CD14-positive monocyte (primary cell): ENCODE measurements at regions not wholly inside any gene's neighbourhood (a gene's known extent, or its start where the extent isn't known, plus 50 kb on each side); places are given as distances from the start of the nearest gene placed in this dataset.

Source experiments
- DNase-seq, 3 donors: peaks; one replicate each; pipeline ENCODE4 v3.0.0-alpha.2; 2011 to 2022
- H2AFZ ChIP-seq: 2 replicates; pipeline ENCODE4 v1.6.0; 2012; ENCODE audit warnings: mild to moderate bottlenecking, low read depth, low read length, inconsistent platforms; ENCODE audit not compliant: insufficient read depth, poor library complexity, severe bottlenecking
- H3K27ac ChIP-seq, 2 donors: 1 replicate in 1 of 2; 2 replicates in 1 of 2; pipeline ENCODE4 v1.5.1; 2012 to 2013; ENCODE audit warnings: low read length in 2 of 2, control low read depth in 1 of 2, inconsistent platforms in 1 of 2, low read depth in 1 of 2, mild to moderate bottlenecking in 1 of 2
- H3K27me3 ChIP-seq, 2 donors: one replicate each; pipeline versions ENCODE4 v1.6.0 to v1.6.1; 2011 to 2013; ENCODE audit warnings: low read length in 2 of 2; ENCODE audit not compliant: control insufficient read depth in 2 of 2, insufficient read depth in 2 of 2
- H3K36me3 ChIP-seq, 2 donors: replicated peaks in 1 of 2; 1 replicate in 1 of 2; 2 replicates in 1 of 2; pipeline versions ENCODE4 v1.5.1 to v1.6.1; 2012 to 2013; ENCODE audit warnings: low read length in 2 of 2, control low read depth in 1 of 2, inconsistent platforms in 1 of 2, mild to moderate bottlenecking in 1 of 2; ENCODE audit not compliant: insufficient read depth in 2 of 2, control insufficient read depth in 1 of 2
- H3K4me1 ChIP-seq, 2 donors: 1 replicate in 1 of 2; 2 replicates in 1 of 2; pipeline versions ENCODE4 v1.5.1 to v1.6.1; 2012 to 2013; ENCODE audit warnings: low read length in 2 of 2, control low read depth in 1 of 2, inconsistent platforms in 1 of 2, mild to moderate bottlenecking in 1 of 2, moderate library complexity in 1 of 2; ENCODE audit not compliant: insufficient read depth in 2 of 2, control insufficient read depth in 1 of 2
- H3K4me2 ChIP-seq: replicated peaks from 2 replicates; pipeline ENCODE3; 2012; ENCODE audit warnings: low read length, moderate library complexity, mild to moderate bottlenecking; ENCODE audit not compliant: poor library complexity, severe bottlenecking; ENCODE audit errors: extremely low read depth
- H3K4me3 ChIP-seq, 3 experiments: fragments of 200-600 bp in 1 of 3; sonication (generic) in 1 of 3; replicated peaks in 1 of 3; 1 replicate in 2 of 3; 2 replicates in 1 of 3; pipeline ENCODE4 v1.5.1; 2011 to 2013; ENCODE audit warnings: low read length in 3 of 3, mild to moderate bottlenecking in 3 of 3, control low read depth in 2 of 3, low read depth in 2 of 3, inconsistent platforms in 1 of 3, moderate library complexity in 1 of 3
- H3K79me2 ChIP-seq: 2 replicates; pipeline ENCODE4 v1.6.0; 2012; ENCODE audit warnings: mild to moderate bottlenecking, control low read depth, inconsistent platforms, low read length, moderate library complexity; ENCODE audit not compliant: insufficient read depth
- H3K9ac ChIP-seq: 2 replicates; pipeline ENCODE4 v1.6.0; 2017; ENCODE audit warnings: low read length, mild to moderate bottlenecking; ENCODE audit not compliant: insufficient read depth, poor library complexity, severe bottlenecking
- H3K9me3 ChIP-seq, 2 donors: replicated peaks in 1 of 2; 1 replicate in 1 of 2; 2 replicates in 1 of 2; pipeline versions ENCODE4 v1.5.1 to v1.6.1; 2012 to 2013; ENCODE audit warnings: low read length in 2 of 2, control low read depth in 1 of 2; ENCODE audit not compliant: control insufficient read depth in 1 of 2, insufficient read depth in 1 of 2
- H4K20me1 ChIP-seq: 2 replicates; pipeline ENCODE4 v1.6.0; 2012; ENCODE audit warnings: mild to moderate bottlenecking, low read length, control low read depth, moderate library complexity; ENCODE audit not compliant: insufficient read depth
- H3K27ac Mint-ChIP-seq, 7 donors: one replicate each; pipeline ENCODE4 v1.8.0; 2020; ENCODE audit warnings: mild to moderate bottlenecking in 7 of 7, mixed read lengths in 7 of 7, moderate library complexity in 6 of 7, inconsistent platforms in 2 of 7
- H3K27me3 Mint-ChIP-seq, 3 donors: one replicate each; pipeline ENCODE4 v1.8.0; 2021 to 2022; ENCODE audit warnings: low read depth in 3 of 3, mild to moderate bottlenecking in 3 of 3, mixed read lengths in 3 of 3, moderate library complexity in 3 of 3, inconsistent platforms in 1 of 3
- H3K36me3 Mint-ChIP-seq, 2 donors: one replicate each; pipeline ENCODE4 v1.8.0; 2020; ENCODE audit warnings: mixed read lengths in 2 of 2, inconsistent platforms in 1 of 2, mild to moderate bottlenecking in 1 of 2
- H3K4me1 Mint-ChIP-seq: one replicate; pipeline ENCODE4 v1.8.0; 2020; ENCODE audit warnings: mild to moderate bottlenecking, mixed read lengths
- H3K4me3 Mint-ChIP-seq, 2 donors: one replicate each; pipeline ENCODE4 v1.8.0; 2020; ENCODE audit warnings: mild to moderate bottlenecking in 2 of 2, mixed read lengths in 2 of 2, moderate library complexity in 1 of 2
- H3K9me3 Mint-ChIP-seq, 7 donors: one replicate each; pipeline ENCODE4 v1.8.0; 2020 to 2022; ENCODE audit warnings: mixed read lengths in 7 of 7, mild to moderate bottlenecking in 6 of 7, moderate library complexity in 6 of 7, inconsistent platforms in 2 of 7
- WGBS: methylation state at CpG from one replicate; pipeline ENCODE4 v1.1.5; 2013; ENCODE audit warnings: missing lambda C conversion rate; ENCODE audit not compliant: insufficient coverage; 5-methylcytosine and 5-hydroxymethylcytosine counted together
- intact Hi-C, 2 donors: fragments of 100-400 bp; cut with micrococcal nuclease; formaldehyde crosslinking; loops; one replicate each; pipeline versions ENCODE4 v1.15.0 to v1.15.1; 2023
- TF ChIP-seq, protein P1 (sequence below): fragments of 200-600 bp; IDR thresholded peaks from one replicate; pipeline ENCODE4 v1.8.0; 2022; ENCODE audit warnings: antibody characterized with exemption, mild to moderate bottlenecking

DNA sequence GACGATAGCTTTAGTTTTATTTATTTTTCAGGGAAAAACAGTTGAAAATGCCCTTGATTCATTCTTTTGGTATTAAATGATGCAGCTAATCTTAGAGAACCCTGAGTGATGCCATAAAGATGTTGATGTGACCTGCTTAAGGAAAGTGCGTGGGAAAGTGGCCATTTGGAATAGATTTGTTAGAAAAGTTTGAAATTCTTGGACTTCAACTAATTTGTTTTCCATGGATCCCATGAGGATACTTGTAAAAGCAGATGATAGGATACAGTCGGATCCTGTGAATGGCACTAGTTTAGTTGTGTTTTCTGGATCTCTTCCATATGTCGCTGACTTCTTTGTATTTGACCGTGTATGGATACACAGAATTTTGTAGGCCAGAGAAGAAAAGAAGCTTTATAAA lies 69.0 kb downstream of the SEPTIN7 start:
- no peak overlapping the region for H3K4me3 Mint-ChIP-seq
- no peaks in the 10 kb centered on the region for H3K9me3 Mint-ChIP-seq
- peaks cover 45 to 64% of the 10 kb centered on the region in 2 donors for H3K36me3 Mint-ChIP-seq
- H3K36me3 ChIP-seq = peaks cover 45 to 75% of the 10 kb centered on the region in 2 donors
- H3K27ac ChIP-seq = peak overlapping the region in 1 of 2 donors; percentile 50
- WGBS = 100% methylated on average over 1 of the region's 5 CpGs
- no peaks in the 10 kb centered on the region for H3K27me3 Mint-ChIP-seq
- peaks cover 18% of the 10 kb centered on the region for H4K20me1 ChIP-seq
- H3K4me3 ChIP-seq = no peak overlapping the region
- peaks cover 2 to 8% of the 10 kb centered on the region in 2 donors for H3K4me1 ChIP-seq
- no peaks in the 10 kb centered on the region for H3K27me3 ChIP-seq
- no peaks in the 10 kb centered on the region for H3K9me3 ChIP-seq
- H3K79me2 ChIP-seq = peaks cover 18% of the 10 kb centered on the region
- no peak overlapping the region for H3K9ac ChIP-seq
- no peak overlapping the region for H3K4me2 ChIP-seq
- no peak overlapping the region for H3K27ac Mint-ChIP-seq
- no peak overlapping the region for H2AFZ ChIP-seq
- no peak for DNase-seq
- TF ChIP-seq, protein P1, sequence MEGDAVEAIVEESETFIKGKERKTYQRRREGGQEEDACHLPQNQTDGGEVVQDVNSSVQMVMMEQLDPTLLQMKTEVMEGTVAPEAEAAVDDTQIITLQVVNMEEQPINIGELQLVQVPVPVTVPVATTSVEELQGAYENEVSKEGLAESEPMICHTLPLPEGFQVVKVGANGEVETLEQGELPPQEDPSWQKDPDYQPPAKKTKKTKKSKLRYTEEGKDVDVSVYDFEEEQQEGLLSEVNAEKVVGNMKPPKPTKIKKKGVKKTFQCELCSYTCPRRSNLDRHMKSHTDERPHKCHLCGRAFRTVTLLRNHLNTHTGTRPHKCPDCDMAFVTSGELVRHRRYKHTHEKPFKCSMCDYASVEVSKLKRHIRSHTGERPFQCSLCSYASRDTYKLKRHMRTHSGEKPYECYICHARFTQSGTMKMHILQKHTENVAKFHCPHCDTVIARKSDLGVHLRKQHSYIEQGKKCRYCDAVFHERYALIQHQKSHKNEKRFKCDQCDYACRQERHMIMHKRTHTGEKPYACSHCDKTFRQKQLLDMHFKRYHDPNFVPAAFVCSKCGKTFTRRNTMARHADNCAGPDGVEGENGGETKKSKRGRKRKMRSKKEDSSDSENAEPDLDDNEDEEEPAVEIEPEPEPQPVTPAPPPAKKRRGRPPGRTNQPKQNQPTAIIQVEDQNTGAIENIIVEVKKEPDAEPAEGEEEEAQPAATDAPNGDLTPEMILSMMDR = no peak
- peaks cover 10% of the 10 kb centered on the region for H3K4me1 Mint-ChIP-seq
- intact Hi-C loops = no loop called here

DNA sequence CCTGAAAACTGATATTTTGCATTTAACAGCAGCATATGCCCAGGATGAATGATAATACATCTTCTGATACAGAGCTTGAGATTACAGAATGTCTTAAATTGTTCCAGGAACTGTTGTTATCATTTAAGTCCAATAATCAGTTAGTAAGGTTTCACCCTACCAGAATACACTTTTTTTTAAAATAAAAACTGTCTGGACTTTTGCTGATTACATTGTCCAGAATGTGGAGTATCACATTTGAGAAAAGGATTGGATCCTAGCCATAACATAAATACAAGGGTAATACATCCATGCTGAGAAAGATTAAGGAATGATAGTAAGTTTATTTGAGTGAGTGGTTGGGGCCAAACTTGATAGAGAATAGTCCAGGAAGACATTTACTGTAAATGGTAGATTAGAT lies 71.0 kb downstream of the SEPTIN7 start:
- Mint-ChIP-seq H3K27ac (no peak overlapping the region), H3K4me1 (peaks cover 10% of the 10 kb centered on the region), H3K36me3 (peaks cover 30 to 51% of the 10 kb centered on the region in 2 donors), H3K9me3 (no peaks in the 10 kb centered on the region), H3K27me3 (no peaks in the 10 kb centered on the region), H3K4me3 (no peak overlapping the region)
- DNase-seq = no peak
- Histone ChIP-seq H3K4me1 (peaks cover 2 to 8% of the 10 kb centered on the region in 2 donors), H3K79me2 (peaks cover 18% of the 10 kb centered on the region), H3K4me3 (no peak overlapping the region), H3K27me3 (no peaks in the 10 kb centered on the region), H3K9ac (no peak overlapping the region), H3K36me3 (peaks cover 33 to 59% of the 10 kb centered on the region in 2 donors), H4K20me1 (peaks cover 15% of the 10 kb centered on the region), H3K4me2 (no peak overlapping the region), H3K9me3 (no peaks in the 10 kb centered on the region), H3K27ac (no peak overlapping the region), H2AFZ (no peak overlapping the region)
- intact Hi-C loops = no loop called here
- TF ChIP-seq, protein P1 = no peak
